Natural killer cell (primary cell): ENCODE measurements at regions not wholly inside any gene's neighbourhood (a gene's known extent, or its start where the extent isn't known, plus 50 kb on each side); places are given as distances from the start of the nearest gene placed in this dataset.

Experiments used
- ATAC-seq, 3 donors: fragments of 150-1000 bp in 2 of 3; fragments of 200-7000 bp in 1 of 3; cut with Tn5 transposase; 1 replicate in 1 of 3; 2 replicates in 2 of 3; pipeline ENCODE4 v1.10.0; 2021; ENCODE audit warnings: mild to moderate bottlenecking in 2 of 3, moderate library complexity in 2 of 3
- DNase-seq, 2 donors: peaks; one replicate each; pipeline versions ENCODE4 v3.0.0 to v3.0.0-alpha.2; 2013 to 2021; ENCODE audit warnings: mixed read lengths in 1 of 2
- H3K27ac ChIP-seq: one replicate; pipeline ENCODE4 v1.5.1; 2013; ENCODE audit warnings: mild to moderate bottlenecking, low read length
- H3K27me3 ChIP-seq: one replicate; pipeline ENCODE4 v1.6.1; 2013; ENCODE audit warnings: low read length; ENCODE audit not compliant: control insufficient read depth, insufficient read depth
- H3K36me3 ChIP-seq: one replicate; pipeline ENCODE4 v1.6.1; 2013; ENCODE audit warnings: low read length; ENCODE audit not compliant: control insufficient read depth, insufficient read depth
- H3K4me1 ChIP-seq: one replicate; pipeline ENCODE4 v1.6.1; 2013; ENCODE audit warnings: low read length; ENCODE audit not compliant: control insufficient read depth, insufficient read depth
- H3K4me3 ChIP-seq: one replicate; pipeline ENCODE4 v1.5.1; 2013; ENCODE audit warnings: low read length
- H3K9me3 ChIP-seq: one replicate; pipeline ENCODE4 v1.6.1; 2013; ENCODE audit warnings: low read length; ENCODE audit not compliant: control insufficient read depth, insufficient read depth
- H3K27ac Mint-ChIP-seq, 2 donors: one replicate each; pipeline ENCODE4 v1.8.0; 2022; ENCODE audit warnings: mild to moderate bottlenecking in 2 of 2, mixed read lengths in 2 of 2, moderate library complexity in 1 of 2
- H3K27me3 Mint-ChIP-seq, 2 donors: one replicate each; pipeline ENCODE4 v1.8.0; 2022; ENCODE audit warnings: low read depth in 2 of 2, mixed read lengths in 2 of 2
- H3K36me3 Mint-ChIP-seq: one replicate; pipeline ENCODE4 v1.8.0; 2022; ENCODE audit warnings: mixed read lengths
- H3K4me1 Mint-ChIP-seq, 2 donors: one replicate each; pipeline ENCODE4 v1.8.0; 2022; ENCODE audit warnings: mixed read lengths in 2 of 2
- H3K4me3 Mint-ChIP-seq: one replicate; pipeline ENCODE4 v1.8.0; 2022; ENCODE audit warnings: mild to moderate bottlenecking, moderate library complexity, mixed read lengths
- H3K9me3 Mint-ChIP-seq, 2 donors: one replicate each; pipeline ENCODE4 v1.8.0; 2022; ENCODE audit warnings: mixed read lengths in 2 of 2
- CTCF ChIP-seq: fragments of 200-600 bp; IDR thresholded peaks from one replicate; pipeline ENCODE4 v1.8.0; 2022; ENCODE audit warnings: antibody characterized with exemption
- WGBS: methylation state at CpG from one replicate; pipeline ENCODE4 v1.1.7; 2013; ENCODE audit warnings: missing lambda C conversion rate; ENCODE audit not compliant: insufficient coverage; 5-methylcytosine and 5-hydroxymethylcytosine counted together
- intact Hi-C: fragments of 100-400 bp; cut with micrococcal nuclease; formaldehyde crosslinking; loops from one replicate; pipeline ENCODE4 v1.14.2; 2022

GRCh38 chr2:126793885-126794613 is 104.6 kb upstream of the TEX51 start:
- Histone ChIP-seq H3K4me1 (no peaks in the 10 kb centered on the region), H3K9me3 (no peaks in the 10 kb centered on the region), H3K36me3 (no peaks in the 10 kb centered on the region), H3K27me3 (no peaks in the 10 kb centered on the region), H3K27ac (no peak overlapping the region), H3K4me3 (no peak overlapping the region)
- Mint-ChIP-seq H3K9me3 (no peaks in the 10 kb centered on the region), H3K4me3 (no peak overlapping the region), H3K36me3 (no peaks in the 10 kb centered on the region), H3K27ac (no peak overlapping the region), H3K27me3 (peaks cover 9 to 14% of the 10 kb centered on the region in 2 donors), H3K4me1 (no peaks in the 10 kb centered on the region)
- WGBS: 52% methylated on average over 10 of the region's 10 CpGs
- intact Hi-C loops: no loop called here
- DNase-seq (no peak), ATAC-seq (no peak)
- no peak for TF ChIP-seq CTCF

GRCh38 chr2:126795656-126796055 is 103.0 kb upstream of the TEX51 start:
- Histone ChIP-seq H3K27me3 (no peaks in the 10 kb centered on the region), H3K27ac (no peak overlapping the region), H3K4me1 (no peaks in the 10 kb centered on the region), H3K9me3 (no peaks in the 10 kb centered on the region), H3K4me3 (no peak overlapping the region), H3K36me3 (no peaks in the 10 kb centered on the region)
- TF ChIP-seq CTCF: no peak
- Mint-ChIP-seq H3K4me1 (no peaks in the 10 kb centered on the region), H3K4me3 (no peak overlapping the region), H3K9me3 (no peaks in the 10 kb centered on the region), H3K27me3 (peaks cover 9 to 14% of the 10 kb centered on the region in 2 donors), H3K27ac (no peak overlapping the region), H3K36me3 (no peaks in the 10 kb centered on the region)
- intact Hi-C loops: no loop called here
- DNase-seq (no peak), ATAC-seq (no peak)
- WGBS: 84% methylated on average over 8 of the region's 8 CpGs

DNA sequence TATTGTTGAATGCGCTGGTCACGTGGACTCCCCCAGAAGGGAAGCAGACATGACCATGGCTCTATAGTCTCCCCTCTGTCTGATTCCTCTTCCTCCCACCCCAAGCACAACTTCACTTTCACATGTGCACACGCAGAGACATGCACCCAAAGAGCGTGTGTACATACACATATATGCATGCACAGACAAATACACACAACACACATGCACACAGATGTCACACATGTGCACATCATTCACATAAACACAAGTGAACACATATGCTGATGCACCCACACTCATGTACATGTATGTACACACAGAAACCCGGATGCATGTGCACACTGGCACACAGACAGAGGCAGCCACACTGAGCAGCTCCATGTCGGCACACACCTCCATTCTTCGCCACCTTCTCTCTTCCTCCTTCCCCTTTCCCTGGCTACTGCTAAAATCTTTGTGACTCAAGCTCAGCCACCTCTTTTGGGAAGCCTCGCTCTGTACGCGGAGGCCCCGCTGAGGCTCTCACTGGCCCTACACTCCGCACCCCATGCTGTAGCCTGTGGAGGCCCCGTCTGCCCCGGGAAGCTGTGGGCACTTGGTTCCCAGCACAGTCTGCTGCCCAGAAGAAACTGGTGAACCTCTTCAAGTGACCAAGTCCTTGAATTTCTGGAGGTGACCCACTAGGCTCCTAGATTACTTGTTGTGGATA is 101.6 kb upstream of the TEX51 start:
- no peaks in the 10 kb centered on the region for H3K4me1 ChIP-seq
- WGBS: 88% methylated on average over 14 of the region's 14 CpGs

More for the DNA sequence above, 101.6 kb upstream of the TEX51 start:
- ATAC-seq: no peak
- DNase-seq: no peak
- Mint-ChIP-seq H3K27ac (no peak overlapping the region), H3K27me3 (peaks cover 9 to 14% of the 10 kb centered on the region in 2 donors), H3K9me3 (no peaks in the 10 kb centered on the region), H3K36me3 (no peaks in the 10 kb centered on the region), H3K4me3 (no peak overlapping the region), H3K4me1 (no peaks in the 10 kb centered on the region)
- Histone ChIP-seq H3K9me3 (no peaks in the 10 kb centered on the region), H3K27ac (no peak overlapping the region), H3K27me3 (no peaks in the 10 kb centered on the region), H3K4me3 (no peak overlapping the region), H3K36me3 (no peaks in the 10 kb centered on the region)
- intact Hi-C loops: no loop called here
- no peak for TF ChIP-seq CTCF
